ENCODE measurements at regions not wholly inside any gene's neighbourhood (a gene's known extent, or its start where the extent isn't known, plus 50 kb on each side); places are given as distances from the start of the nearest gene placed in this dataset.

DNA sequence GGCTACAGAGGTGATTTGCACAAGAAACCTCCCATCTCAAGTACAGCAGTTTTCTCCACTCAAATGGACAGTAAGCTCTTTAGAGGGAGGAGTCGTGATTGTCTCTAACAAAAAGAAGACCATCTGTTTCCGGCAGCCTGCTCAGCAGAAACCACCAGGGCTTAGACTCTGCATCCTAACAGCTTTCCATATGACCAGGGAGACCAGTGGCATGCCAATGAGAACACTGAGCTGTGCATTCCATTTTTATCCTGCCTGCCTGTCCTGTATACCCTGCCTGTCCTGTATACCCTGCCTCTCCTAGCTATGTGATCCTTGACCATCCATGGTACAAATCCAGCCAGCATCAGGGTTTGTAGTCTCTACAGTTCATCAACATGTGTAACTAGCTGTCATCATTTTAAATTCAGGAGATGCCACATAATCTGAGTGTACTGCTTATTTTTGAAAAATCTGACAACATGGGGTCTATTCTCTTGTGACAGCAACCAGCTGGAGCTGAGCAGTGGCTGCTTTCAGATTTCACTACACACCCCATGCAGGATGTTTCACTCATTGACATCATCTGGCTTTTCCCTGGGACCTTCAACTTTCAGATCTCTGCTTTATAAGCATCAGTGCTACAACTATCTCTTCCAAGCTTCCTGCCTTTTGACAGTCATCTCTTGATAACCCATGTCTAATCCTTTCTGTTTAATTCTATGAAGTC, 50.5 kb upstream of the POU2AF2 start:
- no peak for DNase-seq (ENCODE audit: low spot score)

DNA sequence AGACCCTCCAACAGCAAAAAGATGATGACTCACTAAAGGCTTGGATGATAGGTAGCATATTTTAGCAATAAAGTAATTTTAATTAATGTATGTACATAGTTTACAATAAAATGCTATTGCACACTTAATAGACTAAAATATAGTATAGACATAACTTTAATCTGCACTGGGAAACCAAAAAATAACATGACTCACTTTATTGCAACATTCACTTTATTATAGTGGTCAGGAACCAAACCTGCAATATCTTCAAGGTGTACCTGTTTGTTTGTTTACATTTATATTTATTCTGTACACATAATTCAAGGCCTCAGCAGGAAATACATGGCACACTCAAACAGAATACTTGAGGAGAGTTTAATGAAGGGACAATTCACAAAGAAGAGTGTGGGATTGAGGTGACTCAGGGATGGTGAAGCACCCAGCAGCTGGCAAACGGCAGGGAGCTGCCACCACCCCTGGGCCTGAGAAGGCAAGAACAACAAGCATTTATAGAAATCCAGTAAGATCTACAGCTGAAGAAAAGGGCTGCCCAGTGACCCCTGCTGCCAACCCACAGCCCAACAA, 51.5 kb upstream of the POU2AF2 start:
- no peak for DNase-seq (ENCODE audit: low spot score)

DNA sequence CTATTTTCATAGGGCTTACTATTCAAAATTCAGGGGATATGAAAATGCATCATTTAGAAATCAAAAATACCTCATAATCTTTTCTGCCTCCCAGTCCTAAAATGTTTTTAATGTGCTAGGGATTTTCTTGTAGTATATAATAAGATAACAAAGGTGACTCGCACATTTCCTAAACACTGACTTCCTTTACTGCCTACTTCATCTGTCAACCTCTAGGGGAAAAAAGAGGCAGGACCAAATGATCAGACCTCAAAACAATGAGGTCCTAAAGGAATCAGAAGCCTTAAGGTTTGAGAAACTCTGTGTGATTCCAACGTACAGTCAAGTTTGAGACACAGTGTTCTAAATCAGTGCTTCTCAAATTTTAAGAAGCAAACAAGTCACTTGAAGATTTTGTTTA, 56.1 kb upstream of the POU2AF2 start:
- no peak for DNase-seq (ENCODE audit: low spot score)

DNA sequence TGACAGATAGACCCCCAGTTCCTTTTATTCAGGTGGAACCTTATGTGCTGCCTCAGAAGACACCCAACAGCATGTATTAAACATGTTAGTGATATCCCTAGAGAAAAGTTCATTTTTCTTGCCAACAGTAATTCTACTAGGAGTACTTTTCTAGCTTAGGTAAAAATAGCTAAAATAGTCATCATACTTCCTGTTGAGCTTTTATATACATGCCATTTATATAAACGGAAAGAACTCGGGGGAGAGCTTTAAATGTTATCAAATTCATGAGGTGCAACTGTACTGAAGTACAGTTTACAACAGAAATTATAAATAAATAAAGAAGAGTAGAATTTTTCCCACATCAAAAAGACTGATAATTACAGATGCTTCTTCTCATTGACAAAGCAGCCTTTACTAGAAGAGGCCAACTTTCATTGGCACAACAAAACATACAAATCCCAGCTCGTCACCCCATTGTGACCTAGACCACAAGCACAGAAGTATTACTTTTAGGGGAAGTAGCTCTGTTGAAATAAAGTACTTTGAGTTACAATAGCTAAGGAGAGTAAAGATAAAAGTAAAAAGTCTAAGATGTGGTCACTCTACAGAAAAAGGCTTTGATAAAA, 59.1 kb upstream of the POU2AF2 start:
- no peak for DNase-seq (ENCODE audit: low spot score)

DNA sequence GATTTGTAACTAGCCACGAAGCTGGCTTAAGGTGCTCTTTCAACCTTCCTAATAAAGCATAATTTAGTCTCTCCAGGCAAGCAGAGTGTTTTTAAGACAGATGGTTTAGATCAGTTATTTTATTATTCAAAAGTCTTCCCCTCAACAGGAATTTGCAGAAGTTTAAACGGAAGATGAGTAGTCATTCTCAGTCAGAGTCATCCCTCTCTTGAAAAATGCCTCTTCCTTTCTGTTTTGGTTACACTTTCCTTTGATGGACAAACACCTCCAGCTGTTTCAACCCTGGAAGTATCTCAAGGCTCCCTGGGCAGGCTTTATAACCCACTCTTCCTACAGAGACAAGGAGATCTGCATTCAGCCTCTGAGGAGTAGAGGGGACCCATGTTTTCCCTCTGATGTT, 60.3 kb upstream of the POU2AF2 start:
- DNase-seq (ENCODE audit: low spot score) = no peak

- no peak for DNase-seq (ENCODE audit: low spot score)
Observed at GRCh38 chr11:111183706-111184105, 61.8 kb upstream of the POU2AF2 start.

GRCh38 chr11:111179184-111179910, 66.2 kb upstream of the POU2AF2 start:
- no peak for DNase-seq (ENCODE audit: low spot score)

- no peak for DNase-seq (ENCODE audit: low spot score)
Observed at GRCh38 chr11:111177037-111177871, 68.3 kb upstream of the POU2AF2 start.

- no peak for DNase-seq (ENCODE audit: low spot score)
Observed at GRCh38 chr11:111176603-111177002, 68.9 kb upstream of the POU2AF2 start.

GRCh38 chr11:111173221-111173620, 72.3 kb upstream of the POU2AF2 start:
- DNase-seq (ENCODE audit: low spot score) = no peak

GRCh38 chr11:111172321-111172862, 73.1 kb upstream of the POU2AF2 start:
- DNase-seq (ENCODE audit: low spot score) = no peak

- DNase-seq (ENCODE audit: low spot score) = no peak
Observed at GRCh38 chr11:111170761-111171379, 74.7 kb upstream of the POU2AF2 start.

GRCh38 chr11:111169367-111169766, 76.2 kb upstream of the POU2AF2 start:
- no peak for DNase-seq (ENCODE audit: low spot score)

DNA sequence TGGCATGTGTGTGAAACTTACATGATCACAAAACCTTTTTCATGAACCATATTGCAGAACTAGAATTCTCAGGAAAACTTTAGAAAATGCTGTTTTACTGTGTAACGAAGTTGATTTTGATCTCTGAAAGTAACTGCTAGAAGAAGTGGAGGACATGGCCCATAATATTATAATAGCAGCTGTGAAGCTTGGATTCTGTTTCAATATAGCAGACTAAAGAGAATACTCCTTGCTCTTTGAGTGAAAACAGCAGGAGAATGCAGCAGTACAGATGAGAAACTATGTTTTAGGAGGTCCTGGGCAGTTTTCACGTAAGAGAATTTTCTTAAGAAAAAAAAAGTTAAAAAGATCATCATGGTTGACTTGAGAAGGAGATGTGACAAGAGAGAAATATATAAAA, 76.7 kb upstream of the POU2AF2 start:
- DNase-seq (ENCODE audit: low spot score) = no peak

- no peak for DNase-seq (ENCODE audit: low spot score)
Observed at GRCh38 chr11:111167666-111168065, 77.9 kb upstream of the POU2AF2 start.

DNA sequence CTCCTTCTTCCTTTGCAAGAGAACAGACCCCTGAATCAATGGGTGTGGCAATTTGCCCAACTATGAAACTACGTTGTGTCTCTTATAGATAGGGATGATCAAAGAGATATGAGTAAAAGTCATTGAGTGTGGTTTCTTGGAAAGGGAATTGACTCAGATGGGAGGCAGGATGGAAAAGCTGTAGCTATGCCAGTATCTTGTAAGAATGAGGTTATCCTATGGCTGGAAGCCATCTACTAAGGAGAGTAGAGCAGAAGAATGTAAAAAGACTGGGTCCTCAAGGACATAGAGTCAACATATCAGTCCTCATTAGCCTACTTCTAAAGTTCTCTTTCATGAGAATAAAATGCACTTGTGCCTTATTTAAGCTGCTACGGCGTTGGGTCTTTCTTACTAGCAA, 78.9 kb upstream of the POU2AF2 start:
- no peak for DNase-seq (ENCODE audit: low spot score)

DNA sequence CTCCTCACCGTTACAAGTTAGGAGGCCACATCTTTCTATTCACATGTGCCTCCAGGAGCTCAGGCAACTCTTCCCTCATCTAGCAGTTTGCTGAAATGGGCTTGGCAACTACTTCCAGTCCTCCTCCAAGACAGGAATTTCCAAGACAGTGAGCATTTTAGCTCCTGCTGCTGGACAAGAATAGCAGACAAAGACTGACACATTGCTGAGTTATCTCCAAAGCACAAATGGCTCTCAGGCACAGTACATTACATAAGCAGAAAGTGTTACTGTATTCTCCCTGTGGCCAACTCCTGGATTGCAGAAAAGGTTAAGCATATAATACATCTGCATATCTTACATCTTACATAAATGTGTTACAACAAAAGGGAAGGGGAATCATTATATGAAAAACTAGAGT, 83.2 kb upstream of the POU2AF2 start:
- no peak for DNase-seq (ENCODE audit: low spot score)

- DNase-seq (ENCODE audit: low spot score) = no peak
Observed at GRCh38 chr11:111157571-111157970, 88.0 kb upstream of the POU2AF2 start.

DNA sequence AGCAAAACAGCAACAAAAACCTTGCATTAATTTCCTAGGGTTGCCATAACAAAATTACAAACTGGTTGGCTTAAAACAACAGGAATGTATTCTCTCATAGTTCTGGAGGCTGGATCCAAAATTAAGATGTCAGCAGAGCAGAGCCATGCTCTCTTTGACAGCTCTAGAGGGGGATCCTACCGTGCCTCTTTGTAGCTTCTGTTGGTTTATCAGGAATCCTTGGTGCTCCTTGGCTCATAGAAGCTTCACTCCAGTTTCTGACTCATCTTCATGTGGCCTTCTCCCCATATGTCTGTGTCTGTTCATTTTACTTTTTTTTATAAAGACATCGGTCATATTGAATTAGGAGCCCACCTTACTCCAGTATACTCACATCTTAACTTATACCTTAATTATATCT, 90.5 kb upstream of the POU2AF2 start:
- no peak for DNase-seq (ENCODE audit: low spot score)

- DNase-seq (ENCODE audit: low spot score) = no peak
Observed at GRCh38 chr11:111153194-111153593, 92.3 kb upstream of the POU2AF2 start.

DNA sequence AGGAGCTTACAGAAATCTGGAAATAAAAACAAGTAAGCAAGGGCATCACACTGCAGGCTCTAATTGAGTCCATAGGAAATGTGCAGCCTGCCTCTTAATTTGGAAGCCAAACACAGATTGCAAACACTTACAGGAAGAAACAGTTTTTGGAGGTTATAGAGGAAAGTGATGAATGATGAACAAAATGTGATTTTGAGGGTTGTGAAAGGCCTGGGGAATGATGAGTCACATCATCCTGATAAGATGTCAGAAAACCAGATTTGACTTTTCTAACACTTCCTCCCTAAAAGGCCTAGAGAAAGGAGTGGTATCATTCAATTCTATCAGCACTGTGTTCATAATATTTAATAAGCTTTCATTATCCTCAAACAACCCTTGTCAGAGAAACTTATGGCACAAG, 96.6 kb upstream of the POU2AF2 start:
- DNase-seq (ENCODE audit: low spot score) = no peak

Data from CD4-positive, alpha-beta T cell treated with Interleukin-2 at 100 ng/mL for 4 hours (primary cell).